Upper lobe of left lung (tissue), 4 donors: ENCODE measurements at regions not wholly inside any gene's neighbourhood (a gene's known extent, or its start where the extent isn't known, plus 50 kb on each side); places are given as distances from the start of the nearest gene placed in this dataset.

ENCODE experiments used
- CTCF ChIP-seq, 6 experiments: fragments of 450-650 bp in 4 of 6; fragments of 200-600 bp in 2 of 6; sonication (generic) in 2 of 6; IDR thresholded peaks; one replicate each; pipeline ENCODE4 v1.5.1; 2016 to 2019; ENCODE audit warnings: antibody characterized with exemption in 6 of 6
- POLR2AphosphoS5 ChIP-seq, 2 donors: sonication (generic); formaldehyde crosslinking; IDR thresholded peaks; one replicate each; pipeline ENCODE4 v1.5.1; 2017; ENCODE audit warnings: antibody characterized with exemption in 2 of 2

GRCh38 chr17:37796076-37796475 lies 51.2 kb upstream of the HNF1B start:
- TF ChIP-seq POLR2AphosphoS5 (IDR thresholded peaks at IDR 0.05): no peak
- no peak for TF ChIP-seq CTCF (IDR thresholded peaks at IDR 0.05)
